ENCODE measurements at regions not wholly inside any gene's neighbourhood (a gene's known extent, or its start where the extent isn't known, plus 50 kb on each side); places are given as distances from the start of the nearest gene placed in this dataset.

DNA sequence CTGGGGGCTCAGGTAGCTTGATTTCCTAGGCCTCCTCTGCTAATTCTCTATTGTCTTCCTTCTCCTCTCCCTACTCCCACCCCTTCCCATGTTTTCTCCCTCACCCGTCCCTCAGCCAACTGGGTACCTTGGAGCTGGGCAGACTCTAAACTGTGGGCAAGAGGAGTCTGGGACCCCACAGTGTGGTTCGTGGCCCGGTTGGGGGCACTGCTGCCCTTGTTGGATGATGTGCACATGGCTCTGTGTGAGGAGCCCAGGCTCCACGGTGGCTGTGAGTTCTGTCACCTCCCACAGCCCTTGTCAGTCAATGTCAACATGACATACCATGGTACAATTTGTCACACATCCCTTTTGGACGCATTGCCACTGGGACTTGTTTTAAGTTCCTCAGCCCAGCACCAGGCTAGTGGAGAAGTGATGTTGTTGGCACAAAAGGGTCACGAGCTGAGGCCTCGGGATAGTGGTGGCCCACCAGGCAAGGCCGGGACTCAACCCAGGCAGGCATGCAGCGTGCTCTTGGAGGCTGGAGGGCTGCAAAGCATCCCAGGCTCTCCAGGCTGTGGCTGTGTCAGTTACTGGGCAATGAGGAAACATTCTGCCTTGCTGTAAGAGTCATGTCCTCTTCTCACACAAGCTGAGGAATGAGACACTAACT, 142.3 kb downstream of the TLE3 start:
- Mint-ChIP-seq H3K27ac (no peak overlapping the region), H3K4me1 (peaks cover 24% of the 10 kb centered on the region), H3K4me3 (no peak overlapping the region), H3K36me3 (no peaks in the 10 kb centered on the region), H3K9me3 (0 out of 2 replicates have a peak, but pooled peaks cover 4% of the 10 kb centered on the region), H3K27me3 (ENCODE audit: low read depth) (no peaks in the 10 kb centered on the region)
- DNase-seq (ENCODE audit: low spot score) (no peak), ATAC-seq (no peak)
- ChIA-PET POLR2A (no interaction called here), CTCF (no interaction called here)
- TF ChIP-seq, protein P1, sequence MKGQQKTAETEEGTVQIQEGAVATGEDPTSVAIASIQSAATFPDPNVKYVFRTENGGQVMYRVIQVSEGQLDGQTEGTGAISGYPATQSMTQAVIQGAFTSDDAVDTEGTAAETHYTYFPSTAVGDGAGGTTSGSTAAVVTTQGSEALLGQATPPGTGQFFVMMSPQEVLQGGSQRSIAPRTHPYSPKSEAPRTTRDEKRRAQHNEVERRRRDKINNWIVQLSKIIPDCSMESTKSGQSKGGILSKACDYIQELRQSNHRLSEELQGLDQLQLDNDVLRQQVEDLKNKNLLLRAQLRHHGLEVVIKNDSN (CRISPR knock-in tag; IDR thresholded peaks at IDR 0.05): no peak
- TF ChIP-seq HMGA2 (CRISPR knock-in tag; IDR thresholded peaks at IDR 0.05): no peak
- TF ChIP-seq, protein P2, sequence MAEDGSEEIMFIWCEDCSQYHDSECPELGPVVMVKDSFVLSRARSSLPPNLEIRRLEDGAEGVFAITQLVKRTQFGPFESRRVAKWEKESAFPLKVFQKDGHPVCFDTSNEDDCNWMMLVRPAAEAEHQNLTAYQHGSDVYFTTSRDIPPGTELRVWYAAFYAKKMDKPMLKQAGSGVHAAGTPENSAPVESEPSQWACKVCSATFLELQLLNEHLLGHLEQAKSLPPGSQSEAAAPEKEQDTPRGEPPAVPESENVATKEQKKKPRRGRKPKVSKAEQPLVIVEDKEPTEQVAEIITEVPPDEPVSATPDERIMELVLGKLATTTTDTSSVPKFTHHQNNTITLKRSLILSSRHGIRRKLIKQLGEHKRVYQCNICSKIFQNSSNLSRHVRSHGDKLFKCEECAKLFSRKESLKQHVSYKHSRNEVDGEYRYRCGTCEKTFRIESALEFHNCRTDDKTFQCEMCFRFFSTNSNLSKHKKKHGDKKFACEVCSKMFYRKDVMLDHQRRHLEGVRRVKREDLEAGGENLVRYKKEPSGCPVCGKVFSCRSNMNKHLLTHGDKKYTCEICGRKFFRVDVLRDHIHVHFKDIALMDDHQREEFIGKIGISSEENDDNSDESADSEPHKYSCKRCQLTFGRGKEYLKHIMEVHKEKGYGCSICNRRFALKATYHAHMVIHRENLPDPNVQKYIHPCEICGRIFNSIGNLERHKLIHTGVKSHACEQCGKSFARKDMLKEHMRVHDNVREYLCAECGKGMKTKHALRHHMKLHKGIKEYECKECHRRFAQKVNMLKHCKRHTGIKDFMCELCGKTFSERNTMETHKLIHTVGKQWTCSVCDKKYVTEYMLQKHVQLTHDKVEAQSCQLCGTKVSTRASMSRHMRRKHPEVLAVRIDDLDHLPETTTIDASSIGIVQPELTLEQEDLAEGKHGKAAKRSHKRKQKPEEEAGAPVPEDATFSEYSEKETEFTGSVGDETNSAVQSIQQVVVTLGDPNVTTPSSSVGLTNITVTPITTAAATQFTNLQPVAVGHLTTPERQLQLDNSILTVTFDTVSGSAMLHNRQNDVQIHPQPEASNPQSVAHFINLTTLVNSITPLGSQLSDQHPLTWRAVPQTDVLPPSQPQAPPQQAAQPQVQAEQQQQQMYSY (CRISPR knock-in tag; IDR thresholded peaks at IDR 0.05): no peak
- TF ChIP-seq, protein P3, sequence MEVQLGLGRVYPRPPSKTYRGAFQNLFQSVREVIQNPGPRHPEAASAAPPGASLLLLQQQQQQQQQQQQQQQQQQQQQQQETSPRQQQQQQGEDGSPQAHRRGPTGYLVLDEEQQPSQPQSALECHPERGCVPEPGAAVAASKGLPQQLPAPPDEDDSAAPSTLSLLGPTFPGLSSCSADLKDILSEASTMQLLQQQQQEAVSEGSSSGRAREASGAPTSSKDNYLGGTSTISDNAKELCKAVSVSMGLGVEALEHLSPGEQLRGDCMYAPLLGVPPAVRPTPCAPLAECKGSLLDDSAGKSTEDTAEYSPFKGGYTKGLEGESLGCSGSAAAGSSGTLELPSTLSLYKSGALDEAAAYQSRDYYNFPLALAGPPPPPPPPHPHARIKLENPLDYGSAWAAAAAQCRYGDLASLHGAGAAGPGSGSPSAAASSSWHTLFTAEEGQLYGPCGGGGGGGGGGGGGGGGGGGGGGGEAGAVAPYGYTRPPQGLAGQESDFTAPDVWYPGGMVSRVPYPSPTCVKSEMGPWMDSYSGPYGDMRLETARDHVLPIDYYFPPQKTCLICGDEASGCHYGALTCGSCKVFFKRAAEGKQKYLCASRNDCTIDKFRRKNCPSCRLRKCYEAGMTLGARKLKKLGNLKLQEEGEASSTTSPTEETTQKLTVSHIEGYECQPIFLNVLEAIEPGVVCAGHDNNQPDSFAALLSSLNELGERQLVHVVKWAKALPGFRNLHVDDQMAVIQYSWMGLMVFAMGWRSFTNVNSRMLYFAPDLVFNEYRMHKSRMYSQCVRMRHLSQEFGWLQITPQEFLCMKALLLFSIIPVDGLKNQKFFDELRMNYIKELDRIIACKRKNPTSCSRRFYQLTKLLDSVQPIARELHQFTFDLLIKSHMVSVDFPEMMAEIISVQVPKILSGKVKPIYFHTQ (CRISPR knock-in tag; IDR thresholded peaks at IDR 0.05): no peak
- no peak for TF ChIP-seq ZNF423 (CRISPR knock-in tag; IDR thresholded peaks at IDR 0.05)
- no peak for TF ChIP-seq TEAD1 (CRISPR knock-in tag; IDR thresholded peaks at IDR 0.05)
- TF ChIP-seq, protein P4, sequence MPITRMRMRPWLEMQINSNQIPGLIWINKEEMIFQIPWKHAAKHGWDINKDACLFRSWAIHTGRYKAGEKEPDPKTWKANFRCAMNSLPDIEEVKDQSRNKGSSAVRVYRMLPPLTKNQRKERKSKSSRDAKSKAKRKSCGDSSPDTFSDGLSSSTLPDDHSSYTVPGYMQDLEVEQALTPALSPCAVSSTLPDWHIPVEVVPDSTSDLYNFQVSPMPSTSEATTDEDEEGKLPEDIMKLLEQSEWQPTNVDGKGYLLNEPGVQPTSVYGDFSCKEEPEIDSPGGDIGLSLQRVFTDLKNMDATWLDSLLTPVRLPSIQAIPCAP (CRISPR knock-in tag; IDR thresholded peaks at IDR 0.05): no peak
- TF ChIP-seq, protein P5, sequence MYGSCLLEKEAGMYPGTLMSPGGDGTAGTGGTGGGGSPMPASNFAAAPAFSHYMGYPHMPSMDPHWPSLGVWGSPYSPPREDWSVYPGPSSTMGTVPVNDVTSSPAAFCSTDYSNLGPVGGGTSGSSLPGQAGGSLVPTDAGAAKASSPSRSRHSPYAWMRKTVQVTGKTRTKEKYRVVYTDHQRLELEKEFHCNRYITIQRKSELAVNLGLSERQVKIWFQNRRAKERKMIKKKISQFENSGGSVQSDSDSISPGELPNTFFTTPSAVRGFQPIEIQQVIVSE (CRISPR knock-in tag; IDR thresholded peaks at IDR 0.05; ENCODE audit: borderline replicate concordance): no peak
- TF ChIP-seq, protein P6, sequence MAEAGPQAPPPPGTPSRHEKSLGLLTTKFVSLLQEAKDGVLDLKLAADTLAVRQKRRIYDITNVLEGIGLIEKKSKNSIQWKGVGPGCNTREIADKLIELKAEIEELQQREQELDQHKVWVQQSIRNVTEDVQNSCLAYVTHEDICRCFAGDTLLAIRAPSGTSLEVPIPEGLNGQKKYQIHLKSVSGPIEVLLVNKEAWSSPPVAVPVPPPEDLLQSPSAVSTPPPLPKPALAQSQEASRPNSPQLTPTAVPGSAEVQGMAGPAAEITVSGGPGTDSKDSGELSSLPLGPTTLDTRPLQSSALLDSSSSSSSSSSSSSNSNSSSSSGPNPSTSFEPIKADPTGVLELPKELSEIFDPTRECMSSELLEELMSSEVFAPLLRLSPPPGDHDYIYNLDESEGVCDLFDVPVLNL (CRISPR knock-in tag; IDR thresholded peaks at IDR 0.05; ENCODE audit: borderline replicate concordance, low read depth): no peak
- TF ChIP-seq PRRX2 (CRISPR knock-in tag; IDR thresholded peaks at IDR 0.05): no peak
- TF ChIP-seq ZNF121 (CRISPR knock-in tag; IDR thresholded peaks at IDR 0.05): no peak

DNA sequence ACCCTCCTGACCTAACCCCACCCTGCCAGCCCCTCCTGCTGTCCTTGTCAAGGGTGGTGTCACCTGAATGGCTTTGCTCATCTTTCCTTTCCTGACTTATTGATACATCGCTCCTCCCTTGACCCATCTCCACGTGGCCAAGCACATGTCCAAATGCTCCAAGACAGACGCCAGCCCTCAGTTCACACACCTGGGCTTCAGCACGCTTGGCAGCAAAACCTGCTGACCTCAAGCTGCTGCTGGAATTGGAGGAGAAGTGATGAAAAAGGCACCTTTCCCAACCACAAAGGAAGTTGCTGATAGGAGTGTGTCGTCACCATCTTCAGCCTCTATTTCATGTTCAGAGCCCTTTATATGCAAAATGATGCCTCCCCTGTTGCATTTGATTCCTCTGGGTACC, 141.3 kb downstream of the TLE3 start:
- Mint-ChIP-seq H3K4me1 (peaks cover 24% of the 10 kb centered on the region), H3K9me3 (0 out of 2 replicates have a peak, but pooled peaks cover 4% of the 10 kb centered on the region), H3K36me3 (no peaks in the 10 kb centered on the region), H3K4me3 (no peak overlapping the region), H3K27me3 (ENCODE audit: low read depth) (no peaks in the 10 kb centered on the region), H3K27ac (no peak overlapping the region)
- DNase-seq (ENCODE audit: low spot score) (no peak), ATAC-seq (no peak)
- CTCF ChIA-PET: no interaction called here
- no peak for TF ChIP-seq TEAD4 (CRISPR knock-in tag; IDR thresholded peaks at IDR 0.05)
- TF ChIP-seq, protein P7, sequence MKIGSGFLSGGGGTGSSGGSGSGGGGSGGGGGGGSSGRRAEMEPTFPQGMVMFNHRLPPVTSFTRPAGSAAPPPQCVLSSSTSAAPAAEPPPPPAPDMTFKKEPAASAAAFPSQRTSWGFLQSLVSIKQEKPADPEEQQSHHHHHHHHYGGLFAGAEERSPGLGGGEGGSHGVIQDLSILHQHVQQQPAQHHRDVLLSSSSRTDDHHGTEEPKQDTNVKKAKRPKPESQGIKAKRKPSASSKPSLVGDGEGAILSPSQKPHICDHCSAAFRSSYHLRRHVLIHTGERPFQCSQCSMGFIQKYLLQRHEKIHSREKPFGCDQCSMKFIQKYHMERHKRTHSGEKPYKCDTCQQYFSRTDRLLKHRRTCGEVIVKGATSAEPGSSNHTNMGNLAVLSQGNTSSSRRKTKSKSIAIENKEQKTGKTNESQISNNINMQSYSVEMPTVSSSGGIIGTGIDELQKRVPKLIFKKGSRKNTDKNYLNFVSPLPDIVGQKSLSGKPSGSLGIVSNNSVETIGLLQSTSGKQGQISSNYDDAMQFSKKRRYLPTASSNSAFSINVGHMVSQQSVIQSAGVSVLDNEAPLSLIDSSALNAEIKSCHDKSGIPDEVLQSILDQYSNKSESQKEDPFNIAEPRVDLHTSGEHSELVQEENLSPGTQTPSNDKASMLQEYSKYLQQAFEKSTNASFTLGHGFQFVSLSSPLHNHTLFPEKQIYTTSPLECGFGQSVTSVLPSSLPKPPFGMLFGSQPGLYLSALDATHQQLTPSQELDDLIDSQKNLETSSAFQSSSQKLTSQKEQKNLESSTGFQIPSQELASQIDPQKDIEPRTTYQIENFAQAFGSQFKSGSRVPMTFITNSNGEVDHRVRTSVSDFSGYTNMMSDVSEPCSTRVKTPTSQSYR (CRISPR knock-in tag; IDR thresholded peaks at IDR 0.05): no peak
- POLR2A ChIA-PET: no interaction called here

All from WTC11 (cell line).